OCI-LY1 (cell line): ENCODE measurements at regions not wholly inside any gene's neighbourhood (a gene's known extent, or its start where the extent isn't known, plus 50 kb on each side); places are given as distances from the start of the nearest gene placed in this dataset.

Source experiments
- CTCF ChIP-seq: fragments of 200-600 bp; sonication (generic), shearing (Covaris generic); IDR thresholded peaks from 2 replicates; pipeline ENCODE4 v1.5.1; 2017; ENCODE audit warnings: mild to moderate bottlenecking, antibody characterized with exemption, low read length, moderate library complexity, mixed read lengths
- EZH2 ChIP-seq: fragments of 200-600 bp; sonication (generic), shearing (Covaris generic); IDR thresholded peaks from 2 replicates; pipeline ENCODE4 v1.8.0; 2017; ENCODE audit warnings: borderline replicate concordance, mixed run types, mild to moderate bottlenecking, antibody characterized with exemption, low read length, moderate library complexity, mixed read lengths

GRCh38 chrX:109859651-109860050, 126.6 kb upstream of the ACSL4 start:
- no peak for TF ChIP-seq CTCF
- no peak for TF ChIP-seq EZH2
